ENCODE measurements at regions not wholly inside any gene's neighbourhood (a gene's known extent, or its start where the extent isn't known, plus 50 kb on each side); places are given as distances from the start of the nearest gene placed in this dataset. TPM values are rescaled to one million over a fixed set of nuclear protein-coding genes. Genes with fewer than 3 reads are reported as not detected.

GRCh38 chr2:162888652-162889051 is 50.1 kb upstream of the KCNH7 start:
- H3K9ac ChIP-seq (ENCODE audit: insufficient read depth in 1 of 2, low read depth in 2 of 2, low read length in 2 of 2), result no peak overlapping the region
- no peaks in the 10 kb centered on the region for H3K4me1 ChIP-seq (replicated peaks in 1 of 2; ENCODE audit: control insufficient read depth in 2 of 2, insufficient read depth in 2 of 2, low read length in 2 of 2)
- 0% methylated on average over 3 of the region's 3 CpGs for WGBS (ENCODE audit: insufficient coverage, low coverage, missing lambda C conversion rate)
- H4K20me1 ChIP-seq (replicated peaks; ENCODE audit: control insufficient read depth, insufficient read depth, low read length), result no peaks in the 10 kb centered on the region
- H2AFZ ChIP-seq (ENCODE audit: low read depth, low read length), result no peak overlapping the region
- ChIA-PET POLR2A (no interaction called here), CTCF (ENCODE audit: low intra/inter-chr PET ratio) (no interaction called here)
- H3K4me3 ChIP-seq, result no peak overlapping the region
- no peaks in the 10 kb centered on the region for H3K79me2 ChIP-seq (ENCODE audit: control insufficient read depth, insufficient read depth, low read length)
- no peak for FAIRE-seq
- in situ Hi-C loops (cut with MboI) (no loop called here), intact Hi-C loops (cut with micrococcal nuclease) (no loop called here)
- H3K36me3 ChIP-seq (ENCODE audit: control insufficient read depth, insufficient read depth, low read length), result no peaks in the 10 kb centered on the region
- TF ChIP-seq NFE2L1 (tag; IDR thresholded peaks at IDR 0.05; ENCODE audit: borderline replicate concordance, low read depth), result no peak
- TF ChIP-seq ZNF778 (CRISPR knock-in tag; IDR thresholded peaks at IDR 0.05), result no peak
- no peak for TF ChIP-seq ZNF655 (CRISPR knock-in tag; IDR thresholded peaks at IDR 0.05)
- TF ChIP-seq KLF16 (IDR thresholded peaks at IDR 0.05), result no peak
- no peak for TF ChIP-seq HDAC6 (IDR thresholded peaks at IDR 0.05; ENCODE audit: low read depth, low read length)
- no peak for TF ChIP-seq CCNT2 (IDR thresholded peaks at IDR 0.05; ENCODE audit: borderline replicate concordance, extremely low read depth, insufficient read length, low read depth, low read length)
- TF ChIP-seq ZNF384 (IDR thresholded peaks at IDR 0.05; ENCODE audit: low read depth, low read length), result no peak
- TF ChIP-seq SMARCE1 (IDR thresholded peaks at IDR 0.05), result no peak
- TF ChIP-seq ERF (CRISPR knock-in tag; IDR thresholded peaks at IDR 0.05), result no peak
- no peak for TF ChIP-seq POLR2B (IDR thresholded peaks at IDR 0.05; ENCODE audit: low read depth, partially characterized antibody)
- TF ChIP-seq HNRNPLL (IDR thresholded peaks at IDR 0.05; ENCODE audit: low read depth, low read length, poor library complexity, severe bottlenecking), result no peak
- no peak for TF ChIP-seq NFIX (CRISPR knock-in tag; IDR thresholded peaks at IDR 0.05; ENCODE audit: low read depth)
- TF ChIP-seq DEAF1 (CRISPR knock-in tag; IDR thresholded peaks at IDR 0.05), result no peak
- H3K4me2 ChIP-seq (ENCODE audit: insufficient read depth, low read length), result no peak overlapping the region
- H3K9me3 ChIP-seq (replicated peaks; ENCODE audit: control insufficient read depth, insufficient read depth, low read depth, low read length), result no peaks in the 10 kb centered on the region
- no peak for ATAC-seq
- H3K9me1 ChIP-seq (ENCODE audit: control insufficient read depth, insufficient read depth, low read length), result no peaks in the 10 kb centered on the region
- DNase-seq (ENCODE audit: extremely low read depth in 1 of 4, low spot score in 3 of 4), result no peak
- no peak overlapping the region for H3K27ac ChIP-seq (ENCODE audit: extremely low read depth, low read depth, low read length)
- no peaks in the 10 kb centered on the region for H3K27me3 ChIP-seq (ENCODE audit: control insufficient read depth in 2 of 2, insufficient read depth in 2 of 2, low read length in 2 of 2)
- BruUV-seq (replicated peaks), result no TSS peak

Small RNA genes lying in the stretch of these regions (small RNA-seq; reads per million reads assigned to genes)
- gene RNU6-627P, result not detected
